Cardiac muscle cell (in vitro differentiated cells and primary cell): ENCODE measurements at regions not wholly inside any gene's neighbourhood (a gene's known extent, or its start where the extent isn't known, plus 50 kb on each side); places are given as distances from the start of the nearest gene placed in this dataset.
"Not testable (repeated sequence)": the region's sequence is repeated elsewhere in the genome, so short reads cannot be mapped to it uniquely, and the experiment has no call there.

Source experiments
- DNase-seq, 2 donors: peaks; one replicate each; pipeline versions ENCODE4 v3.0.0 to v3.0.0-alpha.2; 2010 to 2017; ENCODE audit warnings: low read depth in 1 of 2, low spot score in 1 of 2
- H3K27ac ChIP-seq: fragments of 200-600 bp; sonication (generic); 2 replicates; pipeline ENCODE4 v1.5.1; 2016
- H3K27me3 ChIP-seq: fragments of 200-600 bp; sonication (generic); 2 replicates; pipeline ENCODE4 v1.6.0; 2016; ENCODE audit warnings: control low read depth
- H3K36me3 ChIP-seq: fragments of 200-600 bp; sonication (generic); 2 replicates; pipeline ENCODE4 v1.5.1; 2016; ENCODE audit warnings: control low read depth
- H3K4me1 ChIP-seq: fragments of 200-600 bp; sonication (generic); 2 replicates; pipeline ENCODE4 v1.8.1; 2017; ENCODE audit warnings: low read depth, mild to moderate bottlenecking, mixed run types
- H3K4me3 ChIP-seq: fragments of 200-600 bp; sonication (generic); 2 replicates; pipeline ENCODE4 v1.5.1; 2016; ENCODE audit warnings: mild to moderate bottlenecking
- H3K9me3 ChIP-seq: fragments of 200-600 bp; sonication (generic); 2 replicates; pipeline ENCODE4 v1.5.1; 2017; ENCODE audit warnings: low read depth, mild to moderate bottlenecking, control low read depth
- TF ChIP-seq, protein P1 (sequence below): IDR thresholded peaks from 2 replicates; pipeline ENCODE4 v1.5.1; 2012; ENCODE audit warnings: low read depth, mild to moderate bottlenecking, low read length

DNA sequence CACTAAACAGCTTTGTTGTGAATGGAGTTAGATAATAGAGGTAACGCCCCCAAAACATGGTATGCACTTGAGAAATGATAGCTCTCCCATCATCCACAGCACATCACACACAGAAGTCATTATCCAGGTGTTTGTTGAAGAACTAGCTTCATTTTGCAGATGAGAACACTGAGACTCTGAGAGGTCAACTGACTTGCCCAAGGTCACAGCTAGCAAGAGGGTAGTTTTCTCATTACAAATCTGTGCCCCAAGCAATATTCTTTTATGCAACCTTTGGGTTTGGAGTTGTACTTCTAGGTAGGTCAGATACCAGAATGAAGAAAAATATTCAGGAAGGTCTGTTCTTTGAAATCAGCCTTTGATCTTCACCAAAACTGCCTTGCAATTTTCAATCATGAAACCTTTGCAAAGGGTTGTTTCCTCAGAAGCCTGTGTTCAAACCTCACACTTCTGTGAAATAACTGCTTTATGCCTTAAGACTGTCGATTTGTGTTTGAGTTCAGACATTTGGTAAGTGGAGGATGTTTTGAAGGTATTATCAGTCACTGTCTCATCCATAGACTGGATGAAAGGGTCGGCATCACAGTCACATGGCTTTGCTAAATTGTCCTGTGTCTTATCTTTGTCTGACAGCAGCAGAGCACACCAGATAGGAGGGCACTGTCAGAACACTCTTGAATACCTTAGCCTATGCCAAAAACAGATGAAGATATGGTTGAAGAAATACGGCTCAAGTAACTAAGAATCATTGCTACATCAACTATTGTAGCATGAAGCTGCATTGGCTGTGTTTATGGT lies 233.2 kb upstream of the BTG1 start:
- Histone ChIP-seq H3K4me1 (no peaks in the 10 kb centered on the region), H3K27ac (no peak overlapping the region), H3K4me3 (no peak overlapping the region), H3K27me3 (no peaks in the 10 kb centered on the region), H3K9me3 (no peaks in the 10 kb centered on the region), H3K36me3 (no peaks in the 10 kb centered on the region)
- no peak for DNase-seq
- TF ChIP-seq, protein P1, sequence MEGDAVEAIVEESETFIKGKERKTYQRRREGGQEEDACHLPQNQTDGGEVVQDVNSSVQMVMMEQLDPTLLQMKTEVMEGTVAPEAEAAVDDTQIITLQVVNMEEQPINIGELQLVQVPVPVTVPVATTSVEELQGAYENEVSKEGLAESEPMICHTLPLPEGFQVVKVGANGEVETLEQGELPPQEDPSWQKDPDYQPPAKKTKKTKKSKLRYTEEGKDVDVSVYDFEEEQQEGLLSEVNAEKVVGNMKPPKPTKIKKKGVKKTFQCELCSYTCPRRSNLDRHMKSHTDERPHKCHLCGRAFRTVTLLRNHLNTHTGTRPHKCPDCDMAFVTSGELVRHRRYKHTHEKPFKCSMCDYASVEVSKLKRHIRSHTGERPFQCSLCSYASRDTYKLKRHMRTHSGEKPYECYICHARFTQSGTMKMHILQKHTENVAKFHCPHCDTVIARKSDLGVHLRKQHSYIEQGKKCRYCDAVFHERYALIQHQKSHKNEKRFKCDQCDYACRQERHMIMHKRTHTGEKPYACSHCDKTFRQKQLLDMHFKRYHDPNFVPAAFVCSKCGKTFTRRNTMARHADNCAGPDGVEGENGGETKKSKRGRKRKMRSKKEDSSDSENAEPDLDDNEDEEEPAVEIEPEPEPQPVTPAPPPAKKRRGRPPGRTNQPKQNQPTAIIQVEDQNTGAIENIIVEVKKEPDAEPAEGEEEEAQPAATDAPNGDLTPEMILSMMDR: no peak

DNA sequence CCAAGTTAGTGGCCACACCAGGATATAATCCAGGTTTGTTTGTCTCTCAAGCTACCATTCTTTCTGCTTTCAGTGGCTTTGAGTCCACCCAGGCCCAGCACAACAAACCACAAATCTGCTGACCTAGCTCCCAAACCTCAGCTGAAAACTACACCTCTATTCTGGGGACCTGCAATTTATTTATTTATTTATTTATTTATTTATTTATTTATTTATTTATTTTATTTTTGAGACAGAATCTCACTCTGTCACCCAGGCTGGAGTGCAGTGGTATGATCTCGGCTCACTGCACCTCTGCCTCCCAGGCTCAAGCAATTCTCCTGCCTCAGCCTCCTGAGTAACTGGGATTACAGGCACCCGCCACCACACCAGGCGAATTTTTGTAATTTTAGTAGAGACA lies 229.9 kb upstream of the BTG1 start:
- not testable (repeated sequence) for H3K36me3 ChIP-seq, H3K4me3 ChIP-seq, H3K9me3 ChIP-seq, DNase-seq, H3K27me3 ChIP-seq, H3K4me1 ChIP-seq, H3K27ac ChIP-seq

DNA sequence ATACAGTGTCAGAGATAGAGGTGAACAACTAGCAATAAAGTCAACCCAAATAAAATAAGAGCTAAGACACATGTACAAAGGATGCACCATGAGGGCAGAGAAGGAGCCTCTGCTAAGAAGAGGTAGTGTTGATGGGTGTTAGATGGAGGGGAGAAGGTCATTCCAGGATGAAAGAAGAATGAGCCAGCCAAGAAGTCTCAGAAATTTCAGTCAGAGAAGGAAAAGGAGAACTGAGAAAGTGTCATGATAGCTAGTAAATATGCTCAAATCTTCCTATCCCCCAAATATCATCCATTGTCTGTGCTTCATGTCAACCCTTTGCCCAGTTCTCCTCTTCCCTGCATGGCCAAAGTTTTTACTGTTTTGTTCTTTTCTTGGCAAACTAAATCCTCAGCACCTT lies 225.2 kb upstream of the BTG1 start:
- H3K4me3 ChIP-seq: no peak overlapping the region
- H3K36me3 ChIP-seq: no peaks in the 10 kb centered on the region
- DNase-seq: no peak
- H3K27ac ChIP-seq: no peak overlapping the region
- TF ChIP-seq, protein P1: no peak
- no peaks in the 10 kb centered on the region for H3K9me3 ChIP-seq
- H3K4me1 ChIP-seq: no peaks in the 10 kb centered on the region
- no peaks in the 10 kb centered on the region for H3K27me3 ChIP-seq

DNA sequence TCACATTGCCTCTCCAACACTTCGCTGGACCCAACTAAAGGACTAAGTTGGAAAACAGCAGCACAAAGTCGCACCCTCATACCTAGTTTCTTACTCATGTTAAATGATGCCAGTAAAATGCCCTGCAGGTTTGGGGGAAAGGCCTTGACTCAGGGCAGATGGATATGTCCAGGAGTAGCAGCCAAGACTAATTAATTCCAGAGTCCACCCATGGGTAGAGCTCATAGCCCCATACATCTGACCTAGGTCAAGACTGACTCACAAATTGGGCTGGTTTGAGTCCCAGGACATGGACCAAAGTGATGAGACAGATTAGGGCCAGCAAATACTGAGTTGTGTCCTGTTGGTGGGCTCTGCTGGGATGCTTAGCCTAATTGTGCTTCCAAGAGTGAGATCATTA lies 224.0 kb upstream of the BTG1 start:
- H3K27ac ChIP-seq: no peak overlapping the region
- DNase-seq: no peak
- H3K36me3 ChIP-seq: no peaks in the 10 kb centered on the region
- TF ChIP-seq, protein P1: no peak
- H3K9me3 ChIP-seq: no peaks in the 10 kb centered on the region
- H3K27me3 ChIP-seq: no peaks in the 10 kb centered on the region
- H3K4me3 ChIP-seq: no peak overlapping the region
- peaks cover 7% of the 10 kb centered on the region for H3K4me1 ChIP-seq

DNA sequence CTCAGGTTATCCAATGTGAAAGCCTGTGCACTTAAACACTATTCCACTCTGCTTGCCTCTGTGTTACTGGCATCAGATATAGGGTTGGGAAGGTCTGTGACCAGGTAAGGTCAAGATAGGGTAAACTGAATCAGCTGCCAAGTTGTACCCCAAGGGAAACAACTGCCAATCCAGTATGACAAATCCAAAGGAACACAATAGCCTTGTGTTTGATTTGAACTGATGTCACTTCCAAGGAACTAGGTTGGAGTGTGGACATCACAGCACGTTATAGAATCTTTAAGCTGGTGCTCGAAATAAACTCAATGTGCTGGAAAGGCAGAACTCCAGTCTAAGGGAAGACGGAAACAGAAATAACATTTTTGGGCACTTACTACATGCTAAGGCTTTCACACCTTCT lies 223.4 kb upstream of the BTG1 start:
- Histone ChIP-seq H3K27me3 (no peaks in the 10 kb centered on the region), H3K9me3 (no peaks in the 10 kb centered on the region), H3K4me3 (no peak overlapping the region), H3K27ac (no peak overlapping the region), H3K4me1 (peaks cover 11% of the 10 kb centered on the region), H3K36me3 (no peaks in the 10 kb centered on the region)
- DNase-seq: no peak
- TF ChIP-seq, protein P1: no peak

DNA sequence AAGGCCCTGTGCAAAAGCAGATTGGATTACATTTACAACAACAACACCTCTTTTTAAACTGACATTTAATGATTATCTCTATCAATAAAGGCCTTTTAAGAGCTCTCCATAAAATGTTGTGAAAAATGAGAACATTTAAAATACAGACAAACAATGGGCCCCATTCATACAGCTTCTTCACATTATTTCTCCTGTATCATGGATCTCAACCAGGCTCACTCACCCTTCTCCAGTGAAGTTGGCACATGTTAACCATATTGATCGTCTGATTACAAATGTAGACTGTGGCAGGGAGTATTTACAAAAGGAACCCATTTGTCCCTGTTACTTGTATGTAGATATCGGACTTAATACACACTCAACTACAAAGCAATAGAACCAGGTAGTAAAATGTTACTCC lies 220.2 kb upstream of the BTG1 start:
- Histone ChIP-seq H3K36me3 (no peaks in the 10 kb centered on the region), H3K4me1 (peaks cover 13% of the 10 kb centered on the region), H3K27me3 (no peaks in the 10 kb centered on the region), H3K4me3 (no peak overlapping the region), H3K9me3 (no peaks in the 10 kb centered on the region), H3K27ac (no peak overlapping the region)
- DNase-seq: no peak
- TF ChIP-seq, protein P1: no peak
